ENCODE measurements at regions not wholly inside any gene's neighbourhood (a gene's known extent, or its start where the extent isn't known, plus 50 kb on each side); places are given as distances from the start of the nearest gene placed in this dataset.

DNA sequence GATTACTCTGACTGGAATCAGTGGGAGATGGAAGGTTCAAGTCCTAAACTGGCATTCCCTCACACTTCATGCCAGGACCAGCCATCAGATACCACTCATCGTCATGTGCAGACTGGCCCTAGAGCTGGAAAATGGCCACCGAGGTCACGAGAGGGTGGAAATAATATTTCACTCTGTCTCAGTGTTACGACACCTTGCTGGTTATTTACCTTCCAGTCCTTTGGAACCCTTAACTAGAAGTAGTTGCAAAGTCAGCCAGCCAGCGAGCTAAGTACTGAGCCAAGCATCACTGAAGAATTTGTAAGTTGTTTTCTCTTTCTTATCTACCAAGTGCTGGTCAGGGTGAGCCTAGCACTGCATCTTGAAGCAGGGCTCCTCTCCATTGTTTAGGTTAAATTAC lies 309.9 kb upstream of the RASGRP1 start:
- no peaks in the 10 kb centered on the region for H3K36me3 ChIP-seq
- TF ChIP-seq EP300 (IDR thresholded peaks at IDR 0.05; ENCODE audit: low read depth): no peak
- no peak for TF ChIP-seq CTCF (IDR thresholded peaks at IDR 0.05)
- no peak for TF ChIP-seq POLR2A (IDR thresholded peaks at IDR 0.05)
- no peak for TF ChIP-seq POLR2AphosphoS5 (IDR thresholded peaks at IDR 0.05)
- DNase-seq: no peak
- no peaks in the 10 kb centered on the region for H3K27me3 ChIP-seq
- H3K4me3 ChIP-seq: no peak overlapping the region
- H3K4me1 ChIP-seq: no peaks in the 10 kb centered on the region
- intact Hi-C loops (cut with DNase I; ENCODE audit: low total_unique reads): no loop called here
- in situ Hi-C loops (cut with MboI; ENCODE audit: low pct_ligation_motif_present in 1 of 4, low pct_unique_long_range_greater_than_20kb in 1 of 4, low sequenced_read_pairs in 3 of 4): no loop called here
- WGBS, 2 donors (ENCODE audit: low coverage in 1 of 2): 85 to 100% methylated on average over 2 to 5 of the region's 5 CpGs
- no peaks in the 10 kb centered on the region for H3K9me3 ChIP-seq
- H3K27ac ChIP-seq: no peak overlapping the region

DNA sequence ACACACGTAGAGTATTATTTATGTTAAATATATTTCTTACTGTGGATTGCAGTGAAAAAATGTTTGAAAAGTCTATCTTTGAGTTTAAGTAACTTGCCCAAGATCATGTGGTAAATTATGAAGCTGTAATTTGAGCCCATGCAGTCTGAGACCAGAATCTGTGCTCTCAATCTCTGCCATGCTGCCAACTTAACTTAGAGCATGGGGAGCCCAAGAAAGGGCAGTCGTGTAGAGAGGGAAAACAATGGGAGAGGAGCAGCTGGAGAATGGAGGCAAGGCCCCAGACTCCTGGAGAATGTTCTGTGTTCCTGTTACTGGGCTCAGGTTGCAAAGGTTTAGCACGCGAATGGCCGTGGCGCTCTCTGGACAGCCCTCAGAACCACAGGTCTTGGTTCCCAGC lies 311.6 kb upstream of the RASGRP1 start:
- Histone ChIP-seq H3K27ac (no peak overlapping the region), H3K9me3 (no peaks in the 10 kb centered on the region), H3K4me3 (no peak overlapping the region), H3K27me3 (no peaks in the 10 kb centered on the region), H3K36me3 (no peaks in the 10 kb centered on the region), H3K4me1 (no peaks in the 10 kb centered on the region)
- 83 to 85% methylated on average over 2 to 6 of the region's 6 CpGs for WGBS, 2 donors (ENCODE audit: low coverage in 1 of 2)
- in situ Hi-C loops (cut with MboI; ENCODE audit: low pct_ligation_motif_present in 1 of 4, low pct_unique_long_range_greater_than_20kb in 1 of 4, low sequenced_read_pairs in 3 of 4): no loop called here
- intact Hi-C loops (cut with DNase I; ENCODE audit: low total_unique reads): no loop called here
- no peak for DNase-seq
- TF ChIP-seq CTCF (IDR thresholded peaks at IDR 0.05) (no peak), POLR2AphosphoS5 (IDR thresholded peaks at IDR 0.05) (no peak), POLR2A (IDR thresholded peaks at IDR 0.05) (no peak), EP300 (IDR thresholded peaks at IDR 0.05; ENCODE audit: low read depth) (no peak)

DNA sequence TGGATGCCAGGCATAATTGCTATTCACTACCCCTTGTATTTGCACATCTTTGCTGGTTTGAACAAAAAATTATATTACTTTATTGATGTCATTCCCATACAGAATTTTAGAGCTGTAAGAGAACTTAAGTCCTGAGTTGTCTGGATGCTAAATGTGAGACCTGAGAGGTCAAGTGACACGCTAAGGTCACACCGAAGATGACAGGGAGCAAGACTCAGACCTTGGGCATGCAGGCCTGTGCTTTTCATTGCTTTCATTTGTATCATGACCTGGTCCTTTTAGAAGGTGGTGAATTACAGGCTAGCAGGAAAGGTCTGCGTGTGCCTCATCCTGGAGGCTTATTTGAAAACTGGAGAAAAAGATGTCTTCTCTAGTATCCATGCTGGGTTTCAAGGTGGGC lies 312.0 kb upstream of the RASGRP1 start:
- WGBS, 2 donors (ENCODE audit: low coverage in 1 of 2): 83 to 88% methylated on average over 2 to 3 of the region's 3 CpGs
- intact Hi-C loops (cut with DNase I; ENCODE audit: low total_unique reads): no loop called here
- DNase-seq: no peak

DNA sequence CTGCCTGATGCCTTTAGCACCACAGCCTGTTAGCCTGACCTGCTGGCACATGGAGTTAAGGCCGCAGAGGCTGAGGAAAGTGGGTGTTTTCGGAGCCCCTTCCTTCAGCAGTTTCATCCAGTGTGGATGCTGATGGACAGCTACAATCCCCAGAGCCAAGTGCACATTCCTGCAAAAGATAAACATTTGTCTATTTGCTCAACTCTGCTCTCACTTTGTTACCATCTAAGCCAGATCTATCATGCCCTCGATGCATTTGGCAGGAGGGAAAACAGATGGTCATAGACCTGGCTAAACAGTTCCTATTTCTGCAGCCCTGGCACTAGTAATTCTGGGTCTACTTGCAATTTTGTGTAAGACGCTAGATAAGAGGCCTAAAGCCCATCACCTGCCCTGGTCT lies 312.9 kb upstream of the RASGRP1 start:
- H3K4me3 ChIP-seq: no peak overlapping the region
- no peaks in the 10 kb centered on the region for H3K36me3 ChIP-seq
- no peaks in the 10 kb centered on the region for H3K27me3 ChIP-seq
- in situ Hi-C loops (cut with MboI; ENCODE audit: low pct_ligation_motif_present in 1 of 4, low pct_unique_long_range_greater_than_20kb in 1 of 4, low sequenced_read_pairs in 3 of 4) (no loop called here), intact Hi-C loops (cut with DNase I; ENCODE audit: low total_unique reads) (no loop called here)
- H3K27ac ChIP-seq: no peak overlapping the region
- DNase-seq: no peak
- TF ChIP-seq POLR2AphosphoS5 (IDR thresholded peaks at IDR 0.05) (no peak), CTCF (IDR thresholded peaks at IDR 0.05) (no peak)
- 20 to 51% methylated on average over 1 to 3 of the region's 4 CpGs for WGBS, 2 donors (ENCODE audit: low coverage in 1 of 2)
- H3K4me1 ChIP-seq: no peaks in the 10 kb centered on the region
- no peaks in the 10 kb centered on the region for H3K9me3 ChIP-seq

More for the DNA sequence above, 312.0 kb upstream of the RASGRP1 start:
- TF ChIP-seq POLR2AphosphoS5 (IDR thresholded peaks at IDR 0.05) (no peak), CTCF (IDR thresholded peaks at IDR 0.05) (no peak), POLR2A (IDR thresholded peaks at IDR 0.05) (no peak), EP300 (IDR thresholded peaks at IDR 0.05; ENCODE audit: low read depth) (no peak)
- no peaks in the 10 kb centered on the region for H3K36me3 ChIP-seq
- H3K27ac ChIP-seq: no peak overlapping the region
- in situ Hi-C loops (cut with MboI; ENCODE audit: low pct_ligation_motif_present in 1 of 4, low pct_unique_long_range_greater_than_20kb in 1 of 4, low sequenced_read_pairs in 3 of 4): no loop called here
- no peaks in the 10 kb centered on the region for H3K27me3 ChIP-seq
- no peak overlapping the region for H3K4me3 ChIP-seq
- no peaks in the 10 kb centered on the region for H3K4me1 ChIP-seq
- no peaks in the 10 kb centered on the region for H3K9me3 ChIP-seq

All from transverse colon (tissue), 4 donors.